ENCODE measurements at regions not wholly inside any gene's neighbourhood (a gene's known extent, or its start where the extent isn't known, plus 50 kb on each side); places are given as distances from the start of the nearest gene placed in this dataset.

DNA sequence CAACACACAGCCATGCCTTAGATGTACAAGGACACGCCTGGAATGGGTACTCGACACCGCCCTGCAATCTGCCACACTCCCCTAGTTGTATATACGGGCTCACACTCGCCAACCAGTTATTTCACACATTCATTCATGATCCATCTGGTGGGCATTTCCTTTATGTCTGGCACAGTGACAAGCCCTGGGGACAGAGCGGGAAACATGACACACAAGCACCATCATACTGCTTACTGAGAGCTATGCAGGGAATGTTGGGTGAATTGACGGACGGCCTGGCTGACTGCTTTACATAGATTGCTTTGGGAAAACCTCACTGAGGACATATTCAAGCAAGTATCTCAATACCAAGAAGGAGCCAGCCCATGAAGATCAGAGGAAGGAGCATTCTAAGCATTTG, 448.0 kb upstream of the SPRED2 start:
- DNase-seq, result no peak

GRCh38 chr2:65878011-65878340, 445.6 kb upstream of the SPRED2 start:
- DNase-seq, result no peak

DNA sequence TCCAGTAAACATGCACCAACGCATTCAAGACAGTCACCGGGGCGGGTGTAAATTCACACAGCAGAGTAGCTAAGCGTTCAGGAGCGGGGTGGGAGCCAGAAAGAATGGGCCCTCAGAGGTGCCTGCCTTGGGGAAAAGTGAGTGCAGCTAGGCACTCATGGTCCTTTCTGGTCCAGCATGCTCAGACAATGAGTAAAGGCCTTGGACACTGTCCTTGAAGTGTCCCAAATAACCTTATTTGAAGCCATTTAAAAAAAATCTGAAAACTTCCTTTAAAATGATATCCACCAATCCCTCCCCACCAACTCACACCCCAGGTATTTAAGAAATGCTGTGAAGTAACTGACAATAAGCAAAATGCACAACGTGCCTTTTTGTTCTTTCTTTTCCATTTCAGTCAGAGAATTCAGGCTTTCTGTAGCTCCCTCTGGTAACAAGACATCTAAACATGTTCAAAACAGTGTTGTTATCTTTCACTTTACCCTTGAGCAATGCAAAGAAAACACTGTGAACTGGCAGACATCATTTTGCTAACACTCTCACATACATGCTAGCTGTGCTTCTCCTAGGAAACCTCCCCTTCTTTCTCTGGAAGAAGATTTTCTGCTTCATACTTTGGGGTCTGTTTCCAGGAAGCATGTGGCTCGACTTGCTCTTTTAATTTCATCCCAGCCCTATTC, 445.1 kb upstream of the SPRED2 start:
- DNase-seq, result no peak

DNA sequence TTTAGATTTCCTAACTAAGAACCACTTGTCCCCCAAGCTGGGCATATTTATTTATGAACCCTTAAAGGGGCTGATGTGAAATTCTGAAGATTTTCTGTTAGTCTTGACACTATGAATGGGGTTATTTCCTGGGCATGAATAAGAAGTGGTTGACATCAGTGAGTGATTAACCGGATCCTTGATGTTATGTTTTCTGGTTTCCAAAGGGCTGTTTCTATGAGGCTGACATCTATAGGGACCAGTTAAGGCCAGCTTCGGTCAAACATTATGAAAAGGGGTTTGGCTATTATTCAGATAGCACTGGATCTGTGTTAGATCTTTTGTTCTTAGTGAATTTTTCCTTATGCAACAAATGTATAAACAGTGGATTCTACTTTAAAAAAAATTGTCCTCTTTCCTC, 443.7 kb upstream of the SPRED2 start:
- no peak for DNase-seq

GRCh38 chr2:65870826-65871225, 438.4 kb upstream of the SPRED2 start:
- DNase-seq, result no peak

DNA sequence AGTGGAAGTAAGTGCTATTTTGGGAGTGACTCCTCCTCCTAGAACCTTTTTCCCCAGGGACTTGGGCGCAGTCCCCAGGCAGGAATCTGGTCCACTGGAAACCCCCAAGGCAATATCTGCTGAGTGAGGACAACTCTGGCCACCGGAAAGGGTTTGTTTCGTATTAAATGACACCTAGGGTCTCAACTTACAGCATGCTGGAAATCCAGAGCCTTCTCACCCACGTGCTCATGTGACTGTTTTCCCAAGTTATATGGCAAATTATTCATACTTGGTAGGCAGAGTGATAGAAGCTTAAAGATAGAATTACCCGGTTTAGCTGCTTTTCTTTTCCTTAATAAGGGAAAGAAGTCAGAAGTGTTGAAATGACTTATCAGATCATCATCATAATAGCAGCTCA, 436.9 kb upstream of the SPRED2 start:
- DNase-seq, result no peak

DNA sequence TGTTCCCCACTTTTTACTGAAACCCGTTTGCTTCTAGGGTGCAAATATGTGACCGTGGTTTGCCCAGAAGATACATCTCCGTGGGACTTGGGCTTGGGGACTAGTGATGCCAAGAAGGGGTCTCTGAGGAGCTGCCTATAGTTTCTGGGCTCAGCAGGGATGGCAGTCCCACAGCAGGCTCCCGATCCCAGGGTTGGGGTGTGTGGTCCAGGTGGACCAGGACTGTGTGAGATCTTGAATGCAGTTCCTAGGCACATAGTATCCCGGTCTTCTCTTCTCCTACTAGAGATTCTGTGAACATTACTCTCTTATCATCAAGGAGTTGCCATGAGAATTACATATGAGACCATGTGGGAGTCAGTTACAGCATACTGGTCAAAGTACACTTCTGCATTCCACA, 435.8 kb upstream of the SPRED2 start:
- DNase-seq, result no peak

- no peak for DNase-seq
Measured at GRCh38 chr2:65867446-65867845, 435.0 kb upstream of the SPRED2 start.

DNA sequence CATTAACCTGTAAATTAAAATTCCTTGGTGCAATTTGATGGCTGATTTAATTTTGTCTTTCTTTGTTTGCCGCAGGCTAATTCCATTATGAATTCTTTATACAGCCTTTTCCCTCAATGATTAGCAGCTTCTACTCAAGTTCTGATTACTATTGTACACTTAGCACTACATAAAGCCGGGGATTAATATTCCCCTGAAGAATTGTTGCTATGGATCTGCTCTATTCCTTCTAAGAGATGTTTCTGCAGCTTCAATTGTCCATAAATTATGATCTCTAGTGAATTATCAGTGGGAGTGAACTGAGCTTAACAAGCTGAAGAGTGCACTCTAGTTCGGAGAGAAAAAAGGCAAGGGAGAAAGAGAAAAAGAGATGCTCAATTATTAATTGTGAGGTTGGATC, 433.7 kb upstream of the SPRED2 start:
- no peak for DNase-seq

- DNase-seq, result no peak
Measured at GRCh38 chr2:65864619-65865018, 432.2 kb upstream of the SPRED2 start.

DNA sequence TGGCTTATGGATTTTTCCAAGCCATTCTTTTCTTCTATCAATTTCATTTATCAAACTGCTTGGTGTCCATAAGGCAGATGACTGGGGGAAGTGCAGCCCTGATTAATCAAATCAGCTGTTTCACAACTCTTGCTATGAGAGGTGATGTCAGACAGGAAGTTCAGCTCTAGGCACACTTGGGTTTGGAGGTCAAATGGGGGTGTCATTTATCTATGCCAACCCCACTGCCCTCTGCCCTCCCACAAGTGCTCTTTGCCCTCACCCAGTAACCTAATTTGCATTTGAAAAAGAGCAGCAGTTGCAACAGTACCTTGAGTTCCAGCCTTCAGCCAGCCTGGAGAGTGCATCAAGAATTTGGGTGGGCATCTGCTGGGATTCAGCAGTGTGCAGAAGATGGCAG, 431.3 kb upstream of the SPRED2 start:
- DNase-seq, result no peak

- no peak for DNase-seq
Measured at GRCh38 chr2:65856928-65857327, 424.5 kb upstream of the SPRED2 start.

GRCh38 chr2:65856423-65856822, 424.0 kb upstream of the SPRED2 start:
- no peak for DNase-seq

DNA sequence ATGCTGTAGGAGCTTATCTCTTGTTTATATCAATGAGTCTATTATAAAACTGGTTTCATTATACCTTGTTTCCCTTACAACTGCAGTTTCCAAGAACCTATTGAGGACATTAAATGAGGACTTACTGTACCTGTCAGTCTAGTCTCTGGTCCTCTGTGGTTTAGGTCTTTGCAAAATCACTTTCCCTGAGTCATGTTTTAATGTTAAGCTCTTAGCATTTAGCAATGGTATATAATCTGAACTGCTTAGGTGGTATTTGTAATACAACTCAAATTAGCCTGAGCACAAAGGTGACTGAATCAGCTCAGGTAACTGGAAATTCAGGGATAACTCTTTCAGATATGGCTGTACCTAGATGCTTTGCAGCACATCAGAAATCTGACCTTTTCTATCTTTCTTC, 418.3 kb upstream of the SPRED2 start:
- no peak for DNase-seq

DNA sequence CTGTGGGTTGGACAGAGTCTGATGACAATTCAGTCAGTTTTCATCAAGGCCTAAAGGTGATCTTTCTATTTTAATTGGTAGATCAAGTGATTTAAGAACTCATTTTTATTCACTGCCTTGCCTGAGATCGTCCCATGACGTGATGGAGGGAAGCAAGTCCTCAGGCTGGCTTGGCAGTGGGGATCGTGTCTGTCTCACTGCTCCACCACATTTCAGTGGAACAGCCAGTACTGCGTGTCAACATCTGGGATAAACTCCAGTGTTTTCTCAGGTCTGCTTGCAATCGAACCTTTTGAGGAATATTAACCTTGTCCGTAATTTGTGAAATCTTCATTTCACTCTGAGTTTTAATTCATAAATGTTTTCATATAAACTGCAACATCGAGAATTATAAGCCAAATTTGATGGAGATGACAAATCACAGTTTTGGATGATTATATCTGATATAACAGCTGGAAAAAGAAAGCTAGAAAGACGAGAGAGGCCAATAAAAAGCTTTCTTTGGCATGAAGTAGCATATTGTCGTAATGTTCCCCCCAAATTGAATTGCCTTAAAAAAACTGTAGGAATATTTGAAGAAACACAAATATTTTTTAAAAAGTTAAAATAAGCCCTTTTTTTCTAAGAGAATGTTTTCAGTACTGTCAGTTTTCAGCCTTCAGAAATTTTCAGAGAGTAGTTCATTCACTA, 414.7 kb upstream of the SPRED2 start:
- DNase-seq, result no peak

DNA sequence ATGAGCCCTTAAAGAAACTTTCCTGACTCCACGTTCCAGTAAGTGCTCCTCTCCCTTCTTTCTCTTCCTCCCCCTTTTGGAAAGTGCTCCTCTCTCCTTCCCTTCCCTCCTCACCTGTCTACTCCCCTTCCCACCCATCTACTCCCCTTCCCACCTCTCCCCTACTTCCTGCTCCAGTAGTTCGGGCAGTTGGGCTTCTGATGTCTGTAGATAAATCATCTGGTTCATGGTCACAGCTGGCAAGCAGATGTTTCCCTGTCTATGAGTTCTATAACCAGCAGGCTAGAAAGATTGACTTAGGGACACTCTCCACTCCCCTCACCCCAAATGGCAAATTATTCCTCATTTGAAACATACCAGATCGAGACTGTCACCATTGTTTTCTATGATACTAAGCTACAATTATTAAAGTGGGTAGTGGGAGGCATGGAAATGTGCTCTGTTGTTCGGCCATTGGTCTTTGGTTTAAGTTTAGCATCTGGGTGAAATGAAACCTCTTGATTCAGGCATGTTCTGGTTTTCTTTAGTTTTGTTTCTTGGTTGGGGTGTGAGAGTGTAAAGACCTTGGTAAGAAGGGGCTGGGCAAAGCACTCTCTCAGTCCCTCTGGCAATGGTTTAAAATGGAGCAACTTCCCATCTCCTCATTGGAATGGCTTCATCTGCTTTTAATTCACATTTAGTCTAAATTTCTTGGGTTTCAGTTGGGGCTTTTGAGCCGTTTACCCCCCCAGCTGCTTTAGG, 413.2 kb upstream of the SPRED2 start:
- DNase-seq, result no peak

DNA sequence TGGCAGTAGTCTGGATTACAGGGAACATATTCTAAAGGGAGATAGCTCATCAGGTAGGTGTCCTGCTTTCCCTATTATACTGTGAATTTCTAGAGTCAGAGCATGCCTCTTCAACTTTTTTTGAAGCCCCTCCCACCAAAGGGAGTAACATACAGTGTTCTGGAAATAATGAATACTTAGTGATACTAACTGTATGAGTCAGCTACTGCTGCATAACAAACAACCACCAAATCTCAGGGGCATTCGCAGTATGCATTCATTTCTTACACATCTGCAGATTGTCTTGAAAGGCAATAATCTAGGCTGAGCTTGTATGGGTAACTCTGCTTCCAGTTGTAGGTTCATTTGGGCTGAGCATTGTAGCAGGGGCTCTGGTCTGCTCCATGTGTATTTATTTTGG, 409.7 kb upstream of the SPRED2 start:
- DNase-seq, result no peak

- DNase-seq, result no peak
Measured at GRCh38 chr2:65835975-65836549, 403.7 kb upstream of the SPRED2 start.

DNA sequence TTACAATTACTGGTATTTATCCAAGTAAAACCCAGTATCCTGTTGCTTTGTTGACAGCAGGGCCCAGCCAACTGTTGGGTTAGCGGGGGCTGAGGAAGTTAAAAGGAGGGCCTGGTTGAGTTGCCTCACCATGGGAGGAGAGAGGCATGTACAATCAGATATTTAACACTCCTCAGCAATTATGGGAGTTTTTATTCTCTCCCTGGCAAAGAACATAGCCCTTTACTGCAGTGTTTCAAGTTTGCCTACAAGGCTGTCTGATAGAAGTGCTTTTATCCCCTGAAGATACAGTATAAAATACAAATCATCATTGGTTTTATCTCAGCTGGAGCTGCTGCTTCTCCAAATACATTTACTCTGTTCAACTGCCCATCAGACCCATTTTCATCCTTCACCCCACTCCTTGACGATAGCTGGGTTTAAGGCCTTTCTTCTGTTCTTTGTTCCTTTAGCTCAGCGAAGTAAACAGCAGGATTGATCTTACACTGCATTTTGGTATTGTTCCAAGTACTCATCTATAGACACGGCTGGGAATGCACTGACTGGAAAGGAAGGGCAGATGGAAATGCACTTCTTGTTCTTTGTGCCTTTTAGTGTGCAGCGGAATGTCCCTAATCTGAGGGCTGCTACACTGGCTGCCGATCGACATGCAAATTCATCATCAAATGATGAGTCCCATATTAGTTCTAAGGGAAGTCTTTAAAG, 402.5 kb upstream of the SPRED2 start:
- no peak for DNase-seq

DNA sequence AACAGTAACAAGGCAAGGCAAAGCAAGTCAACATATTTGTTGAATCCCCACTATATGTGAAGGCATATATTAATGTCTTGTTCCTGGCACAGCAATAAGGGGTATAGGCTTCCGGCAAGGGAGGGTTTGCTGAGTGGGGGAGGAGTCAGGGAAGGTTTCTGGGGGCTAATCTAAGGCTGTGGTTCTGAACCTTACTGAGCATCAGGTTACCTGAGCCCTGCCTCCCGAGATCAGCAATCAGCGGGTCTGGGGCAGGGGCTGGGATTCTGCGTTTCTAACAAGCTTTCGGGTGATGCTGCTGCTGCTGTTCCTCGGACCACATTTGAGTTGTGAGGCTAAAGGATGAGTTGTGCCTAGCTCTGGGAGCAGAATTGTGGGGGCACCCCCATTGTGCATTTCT, 401.7 kb upstream of the SPRED2 start:
- no peak for DNase-seq

DNA sequence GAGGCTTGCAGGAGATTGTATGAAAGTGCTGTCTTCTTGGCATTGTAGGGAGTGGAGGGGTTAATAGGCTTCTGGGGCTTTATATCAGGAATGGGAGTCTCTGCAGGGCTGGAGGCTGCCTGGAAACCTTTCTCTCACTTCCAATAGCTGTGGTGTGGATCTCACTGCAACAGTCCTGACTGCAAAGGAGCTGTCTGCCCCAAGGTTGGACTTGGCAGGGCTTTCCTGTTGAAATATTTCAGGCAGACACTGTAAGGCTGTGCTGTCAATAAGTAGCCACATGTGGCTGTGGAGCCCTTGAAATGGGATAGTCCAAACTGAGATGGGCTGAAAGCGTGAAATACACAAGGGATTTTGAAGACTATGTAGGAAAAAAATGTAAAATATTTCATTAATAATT, 399.1 kb upstream of the SPRED2 start:
- no peak for DNase-seq

GRCh38 chr2:65826567-65826966, 394.2 kb upstream of the SPRED2 start:
- DNase-seq, result no peak

- DNase-seq, result no peak
Measured at GRCh38 chr2:65823511-65823910, 391.1 kb upstream of the SPRED2 start.

Measured in hematopoietic multipotent progenitor cell treated with erythropoietin and hydrocortisone succinate and interleukin-3 and kit ligand, for 8 days (in vitro differentiated cells).